ENCODE measurements at regions not wholly inside any gene's neighbourhood (a gene's known extent, or its start where the extent isn't known, plus 50 kb on each side); places are given as distances from the start of the nearest gene placed in this dataset.

DNA sequence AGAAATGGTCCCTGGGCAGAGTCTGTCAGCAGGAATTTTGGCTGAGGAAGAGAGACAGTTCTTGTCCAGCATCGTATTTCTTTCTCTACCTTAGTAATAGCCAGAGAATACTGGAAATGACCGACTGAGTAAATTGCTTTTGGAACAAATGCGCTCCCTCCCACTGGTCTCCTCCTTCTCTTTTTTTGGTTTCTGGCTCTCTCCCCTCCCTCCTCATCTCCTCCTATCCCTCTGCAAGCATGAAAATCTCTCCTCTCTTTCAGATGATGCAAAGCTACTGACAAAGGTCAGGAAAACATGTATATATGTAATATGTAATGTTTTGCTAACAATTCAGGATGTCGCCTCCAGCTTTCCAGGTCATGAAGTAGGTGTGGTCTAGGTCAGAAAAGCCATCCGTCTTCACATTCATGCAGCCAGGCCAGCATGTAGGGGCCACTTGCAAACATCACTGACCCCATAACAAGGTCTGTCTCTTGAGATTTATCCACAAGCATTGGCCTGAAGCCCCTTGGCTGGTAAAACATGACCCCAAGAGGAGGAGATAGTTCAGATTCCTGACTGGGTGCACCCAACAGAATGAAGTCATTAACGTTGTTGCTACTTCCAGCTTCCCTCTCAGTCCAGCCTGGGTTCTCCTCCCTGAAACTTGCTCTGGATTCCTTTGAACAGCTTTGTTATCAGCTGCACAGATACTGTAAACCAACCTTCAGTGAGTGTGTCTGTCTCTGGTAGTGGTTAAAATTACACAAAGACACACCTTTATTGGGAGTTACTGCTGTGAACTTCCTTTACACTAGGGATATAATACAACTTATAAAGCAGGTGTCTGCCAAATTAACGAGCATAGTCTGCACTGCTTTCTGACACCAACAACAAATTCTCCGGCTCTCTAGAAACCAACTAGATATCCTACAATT, 864.4 kb upstream of the KLHL29 start:
- DNase-seq, result no peak

- no peak for DNase-seq
Measured at GRCh38 chr2:22521620-22522019, 863.4 kb upstream of the KLHL29 start.

DNA sequence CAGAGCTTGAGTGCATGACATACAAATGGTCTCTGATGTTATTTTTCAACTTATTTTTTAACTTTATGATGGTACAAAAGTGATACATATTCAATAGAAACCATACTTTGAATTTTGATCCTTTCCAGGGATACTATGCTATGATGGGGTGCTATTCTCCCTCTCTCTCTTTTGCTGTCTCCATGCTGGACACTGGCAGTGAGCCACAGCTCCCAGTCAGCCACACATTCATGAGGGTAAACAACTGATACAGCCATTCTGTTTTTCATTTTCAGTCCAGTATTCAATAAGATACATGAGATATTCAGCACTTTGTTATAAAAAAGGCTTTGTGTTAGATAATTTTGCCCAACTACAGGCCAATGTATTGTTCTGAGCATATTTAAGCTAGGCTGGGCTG, 859.3 kb upstream of the KLHL29 start:
- no peak for DNase-seq

DNA sequence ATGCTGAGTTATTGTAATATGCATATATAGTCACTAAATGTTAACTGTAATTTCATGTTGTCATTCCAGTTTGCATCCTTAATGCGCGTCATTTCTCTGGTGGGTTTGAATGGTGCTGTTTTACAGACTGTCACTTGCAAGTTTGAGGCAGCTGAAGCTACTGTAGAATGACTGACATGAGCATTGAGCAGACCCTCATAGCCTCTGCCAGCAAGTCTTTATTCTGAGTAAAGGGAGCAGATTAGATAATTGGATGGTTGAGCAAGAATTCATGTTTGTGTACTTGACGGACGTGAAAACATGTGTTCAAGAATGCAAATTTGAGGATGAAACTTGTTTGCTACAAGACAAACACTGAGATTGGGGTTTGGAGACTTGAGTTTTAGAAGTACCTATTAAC, 854.8 kb upstream of the KLHL29 start:
- DNase-seq, result no peak

DNA sequence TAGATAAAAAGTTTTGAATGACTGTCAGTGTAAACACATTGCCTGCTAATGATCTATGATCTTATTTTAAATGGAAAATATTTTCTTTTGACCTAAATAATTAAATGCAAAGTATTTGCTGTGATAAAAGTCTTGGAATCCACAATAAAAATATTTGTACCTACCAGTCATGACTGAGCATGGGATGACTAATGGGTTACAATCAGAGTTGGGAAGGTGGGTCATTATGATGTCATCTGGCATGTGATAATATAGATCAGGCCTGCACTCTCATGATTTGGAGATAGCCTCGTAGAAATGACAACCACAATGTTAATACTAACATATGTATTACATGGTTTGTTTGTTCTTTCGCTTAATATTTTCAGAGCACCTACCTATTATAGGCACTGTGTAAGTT, 848.8 kb upstream of the KLHL29 start:
- no peak for DNase-seq

DNA sequence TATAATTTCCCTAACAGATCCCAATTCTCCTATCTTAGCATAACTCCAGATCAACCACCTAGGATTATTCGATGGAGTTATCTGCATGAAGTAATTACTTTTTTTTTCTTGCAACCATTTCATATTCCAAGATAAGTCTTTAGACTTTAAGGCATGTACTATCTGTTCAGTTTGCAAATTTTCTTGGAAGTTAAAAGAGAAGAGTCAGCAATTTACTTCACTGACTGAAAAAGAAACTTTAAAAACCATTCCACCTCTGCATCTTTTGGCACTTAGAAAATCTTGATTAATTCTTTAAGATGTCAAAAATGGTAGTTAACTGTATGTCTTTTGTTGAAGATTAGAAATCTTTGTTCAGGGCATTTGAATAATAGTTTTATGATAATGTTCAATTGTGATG, 830.5 kb upstream of the KLHL29 start:
- DNase-seq, result no peak

GRCh38 chr2:22557406-22557805, 827.6 kb upstream of the KLHL29 start:
- no peak for DNase-seq

DNA sequence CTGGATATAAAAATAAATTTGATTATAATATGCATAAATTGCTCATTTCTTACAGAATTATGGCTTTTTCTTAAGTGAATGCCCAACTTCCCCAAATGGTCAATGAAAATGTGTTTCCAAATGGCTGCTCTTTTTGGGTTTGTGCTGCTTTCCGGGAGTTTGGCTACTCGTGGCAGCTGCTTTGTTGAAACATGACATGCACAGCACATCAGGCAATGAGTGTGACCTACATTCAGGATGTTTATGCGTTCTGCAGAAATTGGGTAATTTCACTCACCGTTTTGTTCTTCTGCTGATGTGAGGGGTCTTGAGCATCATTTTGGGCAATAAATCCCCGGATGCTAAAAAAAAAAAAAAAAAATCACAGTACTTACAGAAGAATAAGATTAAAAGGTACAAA, 825.0 kb upstream of the KLHL29 start:
- no peak for DNase-seq

DNA sequence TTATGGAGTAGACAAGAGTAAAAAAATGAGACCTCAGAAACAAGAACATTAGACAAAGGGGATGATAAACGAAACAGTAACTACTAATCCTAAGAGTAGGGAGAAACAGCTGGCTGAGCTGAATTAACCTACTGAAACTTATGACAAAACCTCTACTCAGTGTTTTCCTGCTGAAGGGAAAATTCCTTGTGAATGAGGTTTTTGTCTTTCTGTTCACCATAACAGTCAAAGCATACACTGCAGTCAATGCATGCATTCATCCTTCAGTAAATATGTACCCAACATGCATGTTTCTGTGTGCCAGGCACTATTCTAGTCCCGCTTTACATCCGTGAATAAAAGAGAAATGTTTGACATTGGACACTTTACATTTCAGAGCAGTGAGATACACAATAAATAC, 805.6 kb upstream of the KLHL29 start:
- no peak for DNase-seq

GRCh38 chr2:22582107-22582506, 802.9 kb upstream of the KLHL29 start:
- DNase-seq, result no peak

GRCh38 chr2:22596306-22596705, 788.7 kb upstream of the KLHL29 start:
- no peak for DNase-seq

DNA sequence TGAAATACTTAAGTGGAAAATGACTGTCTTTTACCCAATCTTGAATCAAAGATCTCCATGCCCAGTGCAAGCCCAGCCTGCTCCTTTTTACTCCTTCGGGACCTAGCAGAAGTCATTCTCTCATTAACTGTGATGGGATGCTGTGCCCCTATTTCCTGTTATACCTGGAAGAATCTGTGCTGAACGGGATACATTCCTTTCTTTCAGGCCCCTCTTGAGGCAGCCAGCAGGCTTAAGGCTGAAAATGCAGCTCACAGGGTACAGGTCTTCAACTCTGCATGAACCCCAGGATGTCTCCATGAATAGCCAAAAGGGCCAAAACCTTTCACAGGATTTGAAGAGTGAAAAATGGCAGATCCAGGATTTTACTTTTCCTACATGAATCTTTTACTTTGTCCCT, 784.8 kb upstream of the KLHL29 start:
- DNase-seq, result no peak

DNA sequence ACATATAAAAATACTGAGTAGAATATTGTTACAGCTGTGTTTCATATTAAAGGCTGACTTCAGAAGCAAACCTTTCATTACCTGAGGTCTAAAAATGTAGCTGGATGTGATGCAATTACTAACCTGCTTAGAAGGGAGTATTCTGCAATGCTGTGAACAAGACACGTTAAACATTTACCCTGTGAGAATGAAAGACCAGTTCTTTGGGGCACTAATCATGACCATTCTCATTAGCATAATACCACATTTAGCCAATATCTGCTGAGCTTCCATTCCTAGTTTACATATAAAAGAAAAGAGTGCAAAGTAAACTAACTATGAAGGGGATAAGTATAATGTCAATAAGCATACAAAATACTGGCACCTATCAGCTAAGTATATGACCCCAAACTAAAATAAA, 784.0 kb upstream of the KLHL29 start:
- DNase-seq, result no peak

GRCh38 chr2:22604136-22604535, 780.8 kb upstream of the KLHL29 start:
- DNase-seq, result no peak

- no peak for DNase-seq
Measured at GRCh38 chr2:22616031-22616430, 768.9 kb upstream of the KLHL29 start.

DNA sequence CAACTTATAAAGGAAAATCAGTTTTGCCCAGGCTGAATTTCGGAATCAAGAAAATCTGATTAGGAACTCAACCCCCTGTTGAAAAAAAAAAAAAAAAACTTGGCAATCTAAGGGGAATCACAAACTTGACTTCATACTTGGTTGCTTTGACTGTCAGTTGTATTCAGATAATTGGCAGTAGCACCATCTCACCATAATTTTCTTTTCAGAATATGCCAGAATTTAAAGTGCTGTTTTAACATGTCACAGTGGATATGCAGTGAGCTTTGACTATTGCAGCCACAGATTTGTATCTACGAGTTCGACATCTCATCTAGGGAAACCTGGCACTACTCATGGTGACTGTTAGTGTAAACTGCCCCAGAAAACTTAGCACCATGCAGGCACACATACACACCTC, 761.4 kb upstream of the KLHL29 start:
- DNase-seq, result no peak

- no peak for DNase-seq
Measured at GRCh38 chr2:22626621-22627020, 758.4 kb upstream of the KLHL29 start.

DNA sequence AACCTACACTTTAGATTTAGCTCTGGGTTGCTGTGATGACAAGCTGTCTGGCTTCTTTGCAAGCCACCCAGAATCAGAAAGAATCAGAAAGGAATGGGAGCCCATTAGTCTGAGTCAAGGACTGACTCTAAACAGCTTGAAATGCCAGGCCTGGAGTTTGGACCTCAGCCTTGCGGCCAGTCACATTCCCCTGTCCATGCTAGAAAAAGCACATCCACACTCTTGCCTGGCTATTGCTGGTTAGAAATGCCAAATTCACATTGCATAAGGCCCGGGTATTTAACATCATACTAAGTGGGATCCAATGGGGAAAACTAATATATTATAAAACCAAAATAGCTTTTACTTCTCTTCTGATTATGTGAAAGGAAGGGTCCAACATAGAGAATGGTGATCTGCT, 756.8 kb upstream of the KLHL29 start:
- no peak for DNase-seq

GRCh38 chr2:22628906-22629305, 756.1 kb upstream of the KLHL29 start:
- no peak for DNase-seq

GRCh38 chr2:22634167-22634566, 750.8 kb upstream of the KLHL29 start:
- no peak for DNase-seq

DNA sequence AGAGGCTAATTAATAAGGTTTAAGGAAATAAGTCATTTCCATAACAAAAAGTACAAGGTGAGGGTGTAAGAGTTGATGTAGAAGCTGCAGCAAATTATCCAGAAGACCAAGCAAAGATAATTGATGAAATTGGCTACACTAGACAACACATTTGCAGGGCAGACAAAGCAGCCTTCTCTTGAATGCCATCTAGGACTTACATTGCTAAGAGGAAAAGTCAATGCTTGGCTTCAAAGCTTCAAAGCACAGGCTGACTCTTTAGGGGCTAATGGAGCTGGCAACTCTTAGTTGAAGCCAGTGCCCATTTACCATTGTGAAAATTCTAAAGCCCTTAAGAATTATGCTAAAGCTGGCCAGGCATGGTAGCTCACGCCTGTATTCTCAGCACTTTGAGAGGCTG, 728.6 kb upstream of the KLHL29 start:
- no peak for DNase-seq

- DNase-seq, result no peak
Measured at GRCh38 chr2:22673529-22673928, 711.5 kb upstream of the KLHL29 start.

- DNase-seq, result no peak
Measured at GRCh38 chr2:22683914-22684313, 701.1 kb upstream of the KLHL29 start.

- DNase-seq, result no peak
Measured at GRCh38 chr2:22690096-22690495, 694.9 kb upstream of the KLHL29 start.

- no peak for DNase-seq
Measured at GRCh38 chr2:22691666-22692065, 693.3 kb upstream of the KLHL29 start.
